ENCODE measurements at regions not wholly inside any gene's neighbourhood (a gene's known extent, or its start where the extent isn't known, plus 50 kb on each side); places are given as distances from the start of the nearest gene placed in this dataset.
"Not testable (repeated sequence)": the region's sequence is repeated elsewhere in the genome, so short reads cannot be mapped to it uniquely, and the experiment has no call there.

- DNase-seq (ENCODE audit: low read depth): no peak
Observed at GRCh38 chr3:78313332-78313731, 1273.4 kb downstream of the ROBO2 start.

GRCh38 chr3:78314327-78314726, 1274.4 kb downstream of the ROBO2 start:
- DNase-seq (ENCODE audit: low read depth): no peak

DNA sequence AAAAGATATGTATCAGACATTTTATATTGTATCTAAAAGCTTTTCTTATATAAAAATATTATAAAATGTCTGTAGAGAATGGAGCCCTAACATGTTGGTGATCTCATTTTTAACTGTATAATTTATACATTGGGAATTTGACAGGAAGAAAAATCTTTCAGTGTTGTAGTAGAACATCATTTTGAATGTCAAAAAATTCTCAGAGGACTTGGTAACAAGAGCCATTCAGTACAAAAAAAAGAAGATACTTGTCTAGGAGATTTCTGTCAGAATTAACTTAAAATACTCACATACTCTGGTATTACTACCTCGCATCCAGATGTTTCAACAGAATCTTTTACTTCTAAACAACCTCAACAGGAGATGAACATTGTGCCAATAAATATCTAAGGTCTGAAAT, 1277.9 kb downstream of the ROBO2 start:
- DNase-seq (ENCODE audit: low read depth): no peak

GRCh38 chr3:78322780-78323179, 1282.9 kb downstream of the ROBO2 start:
- DNase-seq (ENCODE audit: low read depth): no peak

- peak; percentile 2 for DNase-seq (ENCODE audit: low read depth)
Observed at GRCh38 chr3:78337801-78338211, 1297.9 kb downstream of the ROBO2 start.

DNA sequence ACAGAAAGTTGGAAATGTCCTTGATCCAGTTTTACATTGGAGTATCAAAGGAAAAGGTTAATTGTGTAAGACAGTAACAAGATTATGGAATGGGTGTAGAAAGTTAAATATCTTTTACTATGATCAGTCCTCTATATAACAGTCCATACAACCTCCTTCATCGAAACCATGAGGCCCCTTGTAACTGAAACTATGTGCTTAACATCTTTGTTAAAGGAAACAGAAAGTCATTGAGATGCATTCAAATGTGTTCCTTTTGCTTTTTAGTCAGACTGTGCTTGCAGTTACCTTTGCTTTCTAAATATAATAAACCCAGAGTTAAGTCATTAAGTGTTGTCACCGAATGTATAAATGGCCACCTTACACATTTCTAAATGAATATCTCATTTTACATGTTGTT, 1298.5 kb downstream of the ROBO2 start:
- no peak for DNase-seq (ENCODE audit: low read depth)

DNA sequence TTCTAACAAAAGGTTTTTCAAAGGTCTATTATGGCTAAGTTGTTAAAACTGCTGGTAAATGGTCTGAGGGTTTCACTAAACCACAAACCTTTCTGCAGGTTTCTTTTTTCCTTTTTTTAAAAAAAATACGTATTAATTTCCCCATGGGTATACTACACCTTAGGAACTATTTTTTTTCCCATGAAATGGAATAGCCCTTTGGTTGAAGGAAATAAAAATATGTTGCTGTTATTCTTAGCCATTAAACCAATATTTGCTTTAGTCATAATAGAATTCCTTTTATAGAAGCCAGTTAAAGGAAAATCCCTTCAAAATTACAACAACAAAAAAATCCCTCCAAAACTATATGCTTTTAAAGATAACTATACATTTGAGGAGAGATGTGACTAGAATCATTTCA, 1303.3 kb downstream of the ROBO2 start:
- DNase-seq (ENCODE audit: low read depth): no peak

DNA sequence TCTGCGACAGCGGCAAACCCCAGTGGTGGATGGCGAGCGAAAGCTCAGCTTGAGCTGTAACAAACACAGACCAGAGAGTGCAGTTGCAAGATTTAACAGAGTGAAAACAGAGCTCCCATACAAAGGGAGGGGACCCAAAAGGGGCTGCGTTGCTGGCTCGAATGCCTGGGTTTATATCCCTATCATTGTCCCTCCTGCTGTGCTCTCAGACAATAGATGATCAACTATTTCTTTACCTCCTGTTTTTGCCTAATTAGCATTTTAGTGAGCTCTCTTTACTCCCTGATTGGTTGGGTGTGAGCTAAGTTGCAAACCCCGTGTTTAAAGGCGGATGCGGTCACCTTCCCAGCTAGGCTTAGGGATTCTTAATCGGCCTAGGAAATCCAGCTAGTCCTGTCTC, 1304.4 kb downstream of the ROBO2 start:
- DNase-seq (ENCODE audit: low read depth): not testable (repeated sequence)

DNA sequence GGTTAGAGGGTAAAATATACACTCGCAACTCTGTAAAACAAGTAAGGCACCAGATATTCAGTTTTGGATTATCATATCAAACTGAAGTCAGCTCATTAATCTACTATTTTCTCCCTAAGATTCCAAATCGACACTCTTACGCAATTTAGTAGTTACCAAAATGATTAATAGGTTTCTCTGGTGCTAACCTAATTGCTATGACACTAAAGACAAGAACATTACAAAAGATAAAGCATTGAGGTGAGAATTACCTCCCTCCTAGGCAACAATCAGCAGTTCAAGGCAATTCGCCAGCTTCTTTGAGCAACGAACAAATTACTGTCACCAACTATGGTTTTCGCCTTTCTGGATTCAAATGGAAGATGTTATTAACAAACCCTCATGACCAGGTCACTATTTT, 1305.0 kb downstream of the ROBO2 start:
- no peak for DNase-seq (ENCODE audit: low read depth)

- DNase-seq (ENCODE audit: low read depth): no peak
Observed at GRCh38 chr3:78347176-78347575, 1307.3 kb downstream of the ROBO2 start.

GRCh38 chr3:78348664-78349063, 1308.8 kb downstream of the ROBO2 start:
- no peak for DNase-seq (ENCODE audit: low read depth)

- DNase-seq (ENCODE audit: low read depth): no peak
Observed at GRCh38 chr3:78349571-78349970, 1309.7 kb downstream of the ROBO2 start.

DNA sequence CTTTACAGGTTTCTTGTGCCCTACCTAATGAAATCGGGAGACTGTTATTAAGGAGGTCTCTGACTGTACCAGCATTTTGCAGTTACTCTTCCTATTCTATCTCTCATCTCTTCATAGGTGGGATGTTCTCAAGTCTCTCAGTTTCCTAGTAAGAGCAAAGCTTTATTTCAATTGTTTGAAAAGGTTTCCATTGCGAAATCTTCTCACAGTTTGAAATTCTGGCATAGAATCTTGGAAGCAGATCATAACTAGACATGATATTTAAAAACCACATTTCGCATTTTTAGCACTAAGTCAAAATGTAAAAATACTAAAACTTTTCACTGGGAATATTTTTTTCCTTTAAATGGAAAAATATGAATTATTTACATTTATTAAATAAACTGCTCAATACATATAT, 1311.4 kb downstream of the ROBO2 start:
- no peak for DNase-seq (ENCODE audit: low read depth)

DNA sequence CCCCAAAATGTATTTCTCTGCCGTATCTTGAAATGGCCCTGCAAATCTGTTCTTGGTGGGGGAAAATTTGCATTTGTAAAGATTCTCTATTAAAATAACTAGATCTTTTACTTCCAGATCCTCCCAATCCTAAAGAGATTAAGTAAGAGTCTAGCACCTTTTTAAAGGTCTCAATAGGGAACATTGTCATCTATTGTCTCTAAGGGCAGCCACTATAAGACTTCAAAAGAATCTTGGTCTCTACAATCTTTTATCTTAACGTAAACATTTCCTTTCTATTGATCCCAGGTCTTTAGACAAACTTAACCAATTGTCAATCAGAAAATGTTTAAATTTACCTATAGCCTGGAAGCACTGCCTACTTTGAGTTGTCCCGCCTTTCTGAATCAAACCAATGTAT, 1313.3 kb downstream of the ROBO2 start:
- no peak for DNase-seq (ENCODE audit: low read depth)

- DNase-seq (ENCODE audit: low read depth): no peak
Observed at GRCh38 chr3:78360849-78361248, 1321.0 kb downstream of the ROBO2 start.

GRCh38 chr3:78368636-78369345, 1328.9 kb downstream of the ROBO2 start:
- no peak for DNase-seq (ENCODE audit: low read depth)

- DNase-seq (ENCODE audit: low read depth): no peak
Observed at GRCh38 chr3:78390221-78390620, 1350.3 kb downstream of the ROBO2 start.

- no peak for DNase-seq (ENCODE audit: low read depth)
Observed at GRCh38 chr3:78398401-78398800, 1358.5 kb downstream of the ROBO2 start.

GRCh38 chr3:78402720-78403119, 1362.8 kb downstream of the ROBO2 start:
- no peak for DNase-seq (ENCODE audit: low read depth)

GRCh38 chr3:78405745-78406144, 1362.1 kb downstream of the ROBO1 start:
- DNase-seq (ENCODE audit: low read depth): no peak

DNA sequence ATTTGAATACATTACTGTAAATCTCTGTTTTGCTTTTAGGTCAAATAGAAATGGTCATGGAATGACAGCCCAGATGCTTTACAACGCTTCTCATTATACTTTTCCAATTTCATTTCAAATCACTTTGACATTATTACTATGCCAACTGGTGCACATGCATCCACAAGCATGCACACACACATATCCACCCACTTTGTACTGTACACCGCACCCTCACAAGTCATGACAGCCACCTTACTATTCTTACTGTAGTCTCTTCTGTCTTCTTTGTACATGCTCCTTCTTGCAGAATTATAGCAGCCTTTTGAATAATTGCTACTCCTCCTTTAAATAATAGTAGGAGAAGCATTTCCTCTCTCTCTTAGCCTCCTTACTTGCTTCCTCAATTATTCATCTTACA, 1361.4 kb downstream of the ROBO1 start:
- DNase-seq (ENCODE audit: low read depth): no peak

- no peak for DNase-seq (ENCODE audit: low read depth)
Observed at GRCh38 chr3:78410077-78410476, 1357.7 kb downstream of the ROBO1 start.

DNA sequence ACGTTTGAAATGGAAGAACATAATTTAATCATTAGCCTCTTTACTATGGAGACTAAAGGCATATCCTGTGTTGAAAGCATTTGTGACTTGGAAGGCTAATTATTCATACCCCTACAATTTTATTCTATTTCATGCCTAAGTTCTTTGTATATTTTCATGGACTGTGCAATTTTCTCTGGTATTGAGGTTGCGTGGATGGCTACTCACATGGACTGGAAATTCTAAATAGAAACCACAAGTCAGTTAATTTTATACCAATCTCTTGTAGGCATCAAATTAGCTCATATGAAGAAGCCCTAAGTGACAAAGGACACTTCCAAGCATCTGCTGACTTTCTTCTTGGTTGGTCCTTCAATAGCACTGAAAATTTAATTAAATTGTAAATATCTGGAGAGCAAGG, 1353.5 kb downstream of the ROBO1 start:
- DNase-seq (ENCODE audit: low read depth): no peak

DNA sequence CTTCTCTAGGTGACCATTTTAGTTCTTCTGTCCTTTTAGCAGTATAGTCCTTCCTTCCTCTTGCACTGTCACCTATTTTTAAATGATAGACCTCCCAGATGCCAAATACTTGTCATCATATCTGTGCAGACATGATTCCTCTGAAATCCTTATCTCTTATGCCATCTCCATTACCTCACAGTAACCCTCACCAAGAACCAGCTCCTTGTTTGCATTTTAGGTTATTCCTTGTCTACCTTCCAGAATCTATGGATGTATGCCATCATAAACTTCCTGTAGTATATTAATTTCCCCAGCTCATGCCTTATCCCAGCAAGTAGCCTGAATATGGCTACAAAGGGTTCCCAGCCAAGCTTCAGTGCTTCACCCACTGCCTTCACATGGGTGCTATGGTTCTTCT, 1347.2 kb downstream of the ROBO1 start:
- DNase-seq (ENCODE audit: low read depth): no peak

Measured in fibroblast of gingiva (primary cell).